ENCODE measurements at regions not wholly inside any gene's neighbourhood (a gene's known extent, or its start where the extent isn't known, plus 50 kb on each side); places are given as distances from the start of the nearest gene placed in this dataset.

DNA sequence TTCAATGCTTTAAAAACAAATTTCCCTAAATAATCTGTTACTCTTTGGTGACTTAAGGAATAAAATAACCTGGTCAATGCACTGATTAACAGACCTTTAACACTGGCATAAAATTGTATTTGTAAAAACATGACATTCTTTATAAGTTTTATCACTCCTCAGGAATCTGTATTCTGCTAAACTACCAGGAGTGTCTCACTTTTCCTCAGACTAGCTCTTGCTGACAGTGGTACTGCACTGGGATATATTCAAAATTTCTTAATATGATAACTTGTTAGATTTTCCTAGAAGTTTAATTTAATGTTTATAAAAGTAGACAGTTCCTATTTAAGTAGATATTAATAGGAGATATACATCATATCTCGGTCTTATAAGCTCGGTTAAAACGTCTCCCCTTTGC lies 363.4 kb upstream of the ARHGEF26 start:
- TF ChIP-seq YY1 (IDR thresholded peaks at IDR 0.05; ENCODE audit: insufficient read depth, insufficient read length) (no peak), SUZ12 (IDR thresholded peaks at IDR 0.05; ENCODE audit: extremely low read depth, insufficient read depth, insufficient read length) (no peak)

Measured in NT2/D1 (cell line).